Calu3 (cell line): ENCODE measurements at regions not wholly inside any gene's neighbourhood (a gene's known extent, or its start where the extent isn't known, plus 50 kb on each side); places are given as distances from the start of the nearest gene placed in this dataset.

Source experiments
- BruUV-seq: library from RNA; stranded (reverse); fragments of 400-500 nt; replicated peaks from 2 replicates; lab custom pipeline; 2021; lab: Mats Ljungman, UMichigan
- CTCF ChIA-PET: fragments of 300-600 bp; sonication (Branson Sonifier 250); formaldehyde crosslinking; loops from one replicate; lab custom pipeline; 2022; ENCODE audit warnings: antibody characterized with exemption; lab: Charles Lee
- DNase-seq: peaks from one replicate; pipeline ENCODE4 v3.0.0; 2022
- H3K27ac Mint-ChIP-seq: one replicate; pipeline ENCODE4 v1.8.0; 2022; ENCODE audit warnings: mixed read lengths; ENCODE audit not compliant: unreplicated experiment
- H3K27me3 Mint-ChIP-seq: one replicate; pipeline ENCODE4 v1.8.0; 2022; ENCODE audit warnings: mixed read lengths; ENCODE audit not compliant: unreplicated experiment
- H3K36me3 Mint-ChIP-seq: one replicate; pipeline ENCODE4 v1.8.0; 2022; ENCODE audit warnings: mild to moderate bottlenecking, moderate library complexity, mixed read lengths; ENCODE audit not compliant: insufficient read depth, unreplicated experiment
- H3K4me1 Mint-ChIP-seq: one replicate; pipeline ENCODE4 v1.8.0; 2022; ENCODE audit warnings: mild to moderate bottlenecking, low read depth, mixed read lengths; ENCODE audit not compliant: unreplicated experiment
- H3K4me3 Mint-ChIP-seq: one replicate; pipeline ENCODE4 v1.8.0; 2022; ENCODE audit warnings: mild to moderate bottlenecking, low read depth, moderate library complexity, mixed read lengths; ENCODE audit not compliant: unreplicated experiment
- H3K9me3 Mint-ChIP-seq: one replicate; pipeline ENCODE4 v1.8.0; 2022; ENCODE audit warnings: low read depth, mixed read lengths; ENCODE audit not compliant: unreplicated experiment
- intact Hi-C: fragments of 100-400 bp; cut with micrococcal nuclease; formaldehyde crosslinking; loops from one replicate; pipeline ENCODE4 v1.10.0; 2022; ENCODE audit not compliant: unreplicated experiment
- TF ChIP-seq, protein P1 (sequence below): fragments of 200-600 bp; IDR thresholded peaks from one replicate; pipeline ENCODE4 v1.8.0; 2022; ENCODE audit warnings: antibody characterized with exemption; ENCODE audit not compliant: unreplicated experiment

- intact Hi-C loops: loop anchor here (10.0 kb wide), 1 partner anchor 141 kb away; no protein-coding TSS in a partner anchor
- Mint-ChIP-seq H3K4me3 (no peak overlapping the region), H3K36me3 (no peaks in the 10 kb centered on the region), H3K27ac (no peak overlapping the region), H3K27me3 (peaks cover 44% of the 10 kb centered on the region), H3K9me3 (no peaks in the 10 kb centered on the region), H3K4me1 (peaks cover 11% of the 10 kb centered on the region)
- DNase-seq: no peak
- CTCF ChIA-PET: interaction anchor here (0.9 kb wide), 1 partner anchor 391 kb away, joined by 3 read pairs; no protein-coding TSS in a partner anchor
- BruUV-seq: no TSS peak
- TF ChIP-seq, protein P1, sequence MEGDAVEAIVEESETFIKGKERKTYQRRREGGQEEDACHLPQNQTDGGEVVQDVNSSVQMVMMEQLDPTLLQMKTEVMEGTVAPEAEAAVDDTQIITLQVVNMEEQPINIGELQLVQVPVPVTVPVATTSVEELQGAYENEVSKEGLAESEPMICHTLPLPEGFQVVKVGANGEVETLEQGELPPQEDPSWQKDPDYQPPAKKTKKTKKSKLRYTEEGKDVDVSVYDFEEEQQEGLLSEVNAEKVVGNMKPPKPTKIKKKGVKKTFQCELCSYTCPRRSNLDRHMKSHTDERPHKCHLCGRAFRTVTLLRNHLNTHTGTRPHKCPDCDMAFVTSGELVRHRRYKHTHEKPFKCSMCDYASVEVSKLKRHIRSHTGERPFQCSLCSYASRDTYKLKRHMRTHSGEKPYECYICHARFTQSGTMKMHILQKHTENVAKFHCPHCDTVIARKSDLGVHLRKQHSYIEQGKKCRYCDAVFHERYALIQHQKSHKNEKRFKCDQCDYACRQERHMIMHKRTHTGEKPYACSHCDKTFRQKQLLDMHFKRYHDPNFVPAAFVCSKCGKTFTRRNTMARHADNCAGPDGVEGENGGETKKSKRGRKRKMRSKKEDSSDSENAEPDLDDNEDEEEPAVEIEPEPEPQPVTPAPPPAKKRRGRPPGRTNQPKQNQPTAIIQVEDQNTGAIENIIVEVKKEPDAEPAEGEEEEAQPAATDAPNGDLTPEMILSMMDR: no peak
Observed at GRCh38 chr15:60183366-60183765, 179.3 kb downstream of the FOXB1 start.

DNA sequence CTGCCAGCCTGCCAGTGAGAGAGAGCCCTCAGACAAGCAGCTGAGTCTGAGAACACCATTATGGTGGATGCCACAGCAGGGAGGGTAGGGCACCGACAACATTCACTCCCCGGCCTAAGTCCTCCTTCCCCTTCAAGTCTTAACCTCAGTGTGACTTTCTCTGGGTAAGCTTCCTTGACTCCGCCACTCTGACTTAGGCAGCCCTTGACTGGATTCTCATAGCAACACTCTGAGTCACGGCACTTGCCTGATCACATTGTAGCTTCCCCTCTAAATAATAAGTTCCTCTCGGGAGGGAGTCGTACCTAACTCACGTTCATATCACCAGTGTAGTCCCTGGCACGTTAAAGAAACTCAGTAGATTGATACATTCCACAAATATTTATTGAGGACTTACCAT, 180.5 kb downstream of the FOXB1 start:
- H3K27ac Mint-ChIP-seq: no peak overlapping the region
- H3K4me1 Mint-ChIP-seq: peaks cover 11% of the 10 kb centered on the region
- peak; percentile 50 for DNase-seq
- H3K4me3 Mint-ChIP-seq: no peak overlapping the region
- TF ChIP-seq, protein P1: no peak
- intact Hi-C loops: loop anchor here (10.0 kb wide), 1 partner anchor 140 kb away; no protein-coding TSS in a partner anchor
- peaks cover 49% of the 10 kb centered on the region for H3K27me3 Mint-ChIP-seq
- H3K9me3 Mint-ChIP-seq: no peaks in the 10 kb centered on the region
- no TSS peak for BruUV-seq
- H3K36me3 Mint-ChIP-seq: no peaks in the 10 kb centered on the region
- CTCF ChIA-PET: interaction anchor here (0.9 to 1.2 kb wide), 2 partner anchors 142 to 267 kb away, joined by 3 to 4 read pairs; no protein-coding TSS in a partner anchor

GRCh38 chr15:60191016-60191415, 186.9 kb downstream of the FOXB1 start:
- BruUV-seq: no TSS peak
- Mint-ChIP-seq H3K9me3 (no peaks in the 10 kb centered on the region), H3K27me3 (peaks cover 72% of the 10 kb centered on the region), H3K36me3 (no peaks in the 10 kb centered on the region), H3K4me3 (no peak overlapping the region), H3K27ac (no peak overlapping the region), H3K4me1 (no peaks in the 10 kb centered on the region)
- intact Hi-C loops: no loop called here
- DNase-seq: no peak
- CTCF ChIA-PET: interaction anchor here (0.7 kb wide), 1 partner anchor 1800 kb away, joined by 3 read pairs; no protein-coding TSS in a partner anchor
- TF ChIP-seq, protein P1: no peak

GRCh38 chr15:60191821-60192220, 187.7 kb downstream of the FOXB1 start:
- no peak overlapping the region for H3K4me3 Mint-ChIP-seq
- TF ChIP-seq, protein P1: no peak
- no TSS peak for BruUV-seq
- no peaks in the 10 kb centered on the region for H3K36me3 Mint-ChIP-seq
- intact Hi-C loops: no loop called here
- CTCF ChIA-PET: interaction anchor here (1.0 to 1.7 kb wide), 2 partner anchors 12 to 22 kb away, joined by 3 to 4 read pairs; no protein-coding TSS in a partner anchor
- H3K27ac Mint-ChIP-seq: no peak overlapping the region
- H3K27me3 Mint-ChIP-seq: peaks cover 80% of the 10 kb centered on the region
- no peak for DNase-seq
- no peaks in the 10 kb centered on the region for H3K9me3 Mint-ChIP-seq
- no peaks in the 10 kb centered on the region for H3K4me1 Mint-ChIP-seq
